HEK293 (cell line): ENCODE measurements at regions not wholly inside any gene's neighbourhood (a gene's known extent, or its start where the extent isn't known, plus 50 kb on each side); places are given as distances from the start of the nearest gene placed in this dataset.

ENCODE experiments used
- CTCF ChIA-PET: fragments of 350-600 bp; formaldehyde crosslinking; extraction: SDS; loops from one replicate; lab custom pipeline; 2021; ENCODE audit warnings: antibody characterized with exemption; lab: Yijun Ruan, JAX
- POLR2A ChIA-PET: fragments of 300-600 bp; formaldehyde crosslinking; extraction: SDS; loops from one replicate; lab custom pipeline; 2020; ENCODE audit warnings: antibody characterized with exemption, inconsistent platforms; lab: Yijun Ruan, JAX
- H3K27ac ChIP-seq: fragments of 200-500 bp; sonication (Bioruptor generic); 2 replicates; pipeline ENCODE4 v1.5.1; 2014; ENCODE audit warnings: low read depth, low read length, control low read depth, inconsistent platforms; ENCODE audit errors: extremely low read depth
- H3K36me3 ChIP-seq, 2 experiments: fragments of 200-500 bp in 1 of 2; sonication (Bioruptor generic) in 1 of 2; 1 replicate in 1 of 2; 2 replicates in 1 of 2; pipeline ENCODE4 v1.5.1; 2014 to 2017; ENCODE audit warnings: inconsistent platforms in 2 of 2, low read length in 2 of 2; ENCODE audit not compliant: control insufficient read depth in 2 of 2, insufficient read depth in 1 of 2
- H3K4me1 ChIP-seq: fragments of 200-500 bp; sonication (Bioruptor generic); 2 replicates; pipeline ENCODE4 v1.5.1; 2014; ENCODE audit warnings: mild to moderate bottlenecking, low read length, inconsistent platforms; ENCODE audit not compliant: control insufficient read depth, insufficient read depth
- H3K4me3 ChIP-seq: 2 replicates; pipeline ENCODE4 v1.5.1; 2011; ENCODE audit warnings: low read depth, mild to moderate bottlenecking, control low read depth, low read length, moderate library complexity
- H3K9me3 ChIP-seq: fragments of 200-500 bp; sonication (Bioruptor generic); 2 replicates; pipeline ENCODE4 v1.5.1; 2014; ENCODE audit warnings: low read depth, low read length, inconsistent platforms; ENCODE audit not compliant: control insufficient read depth, insufficient read depth
- AEBP2 ChIP-seq: fragments of 450-650 bp; formaldehyde crosslinking; IDR thresholded peaks from 2 replicates; pipeline ENCODE4 v1.5.1; 2016; ENCODE audit warnings: missing biosample characterization, missing genetic modification characterization, borderline replicate concordance
- GLIS2 ChIP-seq: fragments of 450-650 bp; formaldehyde crosslinking; IDR thresholded peaks from 2 replicates; pipeline ENCODE4 v1.5.1; 2016; ENCODE audit warnings: missing biosample characterization, missing genetic modification characterization
- KLF1 ChIP-seq: fragments of 450-650 bp; formaldehyde crosslinking; IDR thresholded peaks from 2 replicates; pipeline ENCODE4 v1.5.1; 2016; ENCODE audit warnings: missing biosample characterization, missing genetic modification characterization
- MZF1 ChIP-seq: fragments of 450-650 bp; formaldehyde crosslinking; IDR thresholded peaks from 2 replicates; pipeline ENCODE4 v1.5.1; 2017; ENCODE audit warnings: missing biosample characterization, missing genetic modification characterization, borderline replicate concordance
- RBAK ChIP-seq: fragments of 450-650 bp; formaldehyde crosslinking; IDR thresholded peaks from 2 replicates; pipeline ENCODE4 v1.5.1; 2016; ENCODE audit warnings: missing biosample characterization, missing genetic modification characterization
- REPIN1 ChIP-seq: fragments of 450-650 bp; formaldehyde crosslinking; IDR thresholded peaks from 2 replicates; pipeline ENCODE4 v1.5.1; 2017; ENCODE audit warnings: missing biosample characterization, missing genetic modification characterization, low read depth
- SCRT2 ChIP-seq: fragments of 450-650 bp; formaldehyde crosslinking; IDR thresholded peaks from 2 replicates; pipeline ENCODE4 v1.5.1; 2016; ENCODE audit warnings: missing biosample characterization, missing genetic modification characterization
- SETDB1 ChIP-seq: IDR thresholded peaks from one replicate; pipeline ENCODE4 v1.6.1; 2017; ENCODE audit warnings: mild to moderate bottlenecking, low read length, moderate library complexity, mixed read lengths; ENCODE audit not compliant: insufficient read length
- ZBTB1 ChIP-seq: fragments of 450-650 bp; formaldehyde crosslinking; IDR thresholded peaks from 2 replicates; pipeline ENCODE4 v1.5.1; 2016; ENCODE audit warnings: missing biosample characterization, missing genetic modification characterization
- ZBTB17 ChIP-seq: fragments of 450-650 bp; formaldehyde crosslinking; IDR thresholded peaks from 2 replicates; pipeline ENCODE4 v1.5.1; 2016; ENCODE audit warnings: missing biosample characterization, missing genetic modification characterization
- ZFHX2 ChIP-seq: fragments of 450-650 bp; formaldehyde crosslinking; conservative IDR thresholded peaks from 2 replicates; pipeline ENCODE4 v1.5.1; 2016; ENCODE audit warnings: missing biosample characterization, missing genetic modification characterization
- ZNF155 ChIP-seq: fragments of 450-650 bp; formaldehyde crosslinking; IDR thresholded peaks from 2 replicates; pipeline ENCODE4 v1.5.1; 2016; ENCODE audit warnings: missing biosample characterization, missing genetic modification characterization
- ZNF311 ChIP-seq: fragments of 450-650 bp; formaldehyde crosslinking; IDR thresholded peaks from 2 replicates; pipeline ENCODE4 v1.5.1; 2017; ENCODE audit warnings: missing biosample characterization, missing genetic modification characterization, borderline replicate concordance
- ZNF426 ChIP-seq: fragments of 450-650 bp; formaldehyde crosslinking; IDR thresholded peaks from 2 replicates; pipeline ENCODE4 v1.5.1; 2017; ENCODE audit warnings: missing biosample characterization, missing genetic modification characterization, mild to moderate bottlenecking, inconsistent platforms, moderate library complexity
- ZNF514 ChIP-seq: fragments of 450-650 bp; formaldehyde crosslinking; IDR thresholded peaks from 2 replicates; pipeline ENCODE4 v1.5.1; 2016; ENCODE audit warnings: missing biosample characterization, missing genetic modification characterization
- ZNF518A ChIP-seq: fragments of 450-650 bp; formaldehyde crosslinking; conservative IDR thresholded peaks from 2 replicates; pipeline ENCODE4 v1.5.1; 2016; ENCODE audit warnings: low read depth, missing biosample characterization, missing genetic modification characterization
- ZNF529 ChIP-seq: fragments of 450-650 bp; formaldehyde crosslinking; IDR thresholded peaks from 2 replicates; pipeline ENCODE4 v1.5.1; 2017; ENCODE audit warnings: missing genetic modification characterization, missing biosample characterization; ENCODE audit not compliant: insufficient replicate concordance
- ZNF571 ChIP-seq: fragments of 450-650 bp; formaldehyde crosslinking; IDR thresholded peaks from 2 replicates; pipeline ENCODE4 v1.5.0; 2017; ENCODE audit warnings: missing biosample characterization, missing genetic modification characterization
- ZNF585B ChIP-seq: fragments of 450-650 bp; formaldehyde crosslinking; IDR thresholded peaks from 2 replicates; pipeline ENCODE4 v1.5.1; 2016; ENCODE audit warnings: missing biosample characterization, missing genetic modification characterization
- ZNF596 ChIP-seq: fragments of 450-650 bp; IDR thresholded peaks from 2 replicates; pipeline ENCODE4 v1.5.0; 2018; ENCODE audit warnings: missing biosample characterization, mild to moderate bottlenecking, missing genetic modification characterization, moderate library complexity
- ZNF701 ChIP-seq: fragments of 450-650 bp; formaldehyde crosslinking; IDR thresholded peaks from 2 replicates; pipeline ENCODE4 v1.5.1; 2016; ENCODE audit warnings: missing biosample characterization, missing genetic modification characterization
- ZNF768 ChIP-seq: fragments of 450-650 bp; formaldehyde crosslinking; IDR thresholded peaks from 2 replicates; pipeline ENCODE4 v1.5.1; 2018; ENCODE audit warnings: missing biosample characterization, mild to moderate bottlenecking, missing genetic modification characterization
- ZNF837 ChIP-seq: fragments of 450-650 bp; formaldehyde crosslinking; IDR thresholded peaks from 2 replicates; pipeline ENCODE4 v1.5.1; 2016; ENCODE audit warnings: missing biosample characterization, missing genetic modification characterization
- TF ChIP-seq, protein P1 (sequence below): fragments of 450-650 bp; formaldehyde crosslinking; IDR thresholded peaks from 2 replicates; pipeline ENCODE4 v1.5.1; 2016; ENCODE audit warnings: missing biosample characterization, missing genetic modification characterization
- TF ChIP-seq, protein P2 (sequence below): fragments of 450-650 bp; formaldehyde crosslinking; IDR thresholded peaks from 2 replicates; pipeline ENCODE4 v1.5.1; 2016; ENCODE audit warnings: missing biosample characterization, missing genetic modification characterization

GRCh38 chr2:221808488-221808887 lies 236.4 kb upstream of the EPHA4 start (continued):
- TF ChIP-seq ZNF768 (tag by site-specific recombination): no peak

DNA sequence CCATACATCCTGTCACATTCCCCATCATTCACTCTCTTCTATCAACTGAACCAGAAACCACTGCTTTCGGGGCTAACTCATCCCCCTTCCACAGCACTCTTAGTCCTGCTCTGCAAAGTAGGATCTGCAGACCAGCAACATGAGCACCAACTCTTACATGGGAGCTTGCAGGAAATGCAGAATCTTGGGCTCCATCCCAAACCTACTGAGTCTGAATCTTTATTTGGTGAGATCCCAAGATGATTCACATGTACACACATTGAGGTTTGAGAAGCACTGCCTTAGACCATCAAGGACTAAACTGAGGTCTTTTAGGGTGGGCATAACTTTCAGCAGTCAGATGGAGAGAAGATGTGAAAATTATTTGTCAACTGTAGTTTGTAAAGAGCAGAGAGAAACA lies 235.6 kb upstream of the EPHA4 start:
- H3K4me3 ChIP-seq: no peak overlapping the region
- H3K4me1 ChIP-seq: no peaks in the 10 kb centered on the region
- CTCF ChIA-PET: interaction anchor here (0.6 kb wide), 1 partner anchor 97 kb away, joined by 3 read pairs; no protein-coding TSS in a partner anchor
- no peaks in the 10 kb centered on the region for H3K9me3 ChIP-seq
- POLR2A ChIA-PET: no interaction called here
- no peak overlapping the region for H3K27ac ChIP-seq
- TF ChIP-seq MZF1 (tag by site-specific recombination): no peak
- no peak for TF ChIP-seq ZNF529
- no peak for TF ChIP-seq ZNF311
- TF ChIP-seq REPIN1: no peak
- TF ChIP-seq ZNF596 (tag by site-specific recombination): no peak
- no peak for TF ChIP-seq AEBP2 (tag by site-specific recombination)
- no peak for TF ChIP-seq ZNF155
- no peak for TF ChIP-seq ZBTB17 (tag by site-specific recombination)
- TF ChIP-seq ZNF585B (tag by site-specific recombination): no peak
- TF ChIP-seq ZNF518A: no peak
- no peak for TF ChIP-seq ZNF571 (tag by site-specific recombination)
- no peak for TF ChIP-seq ZFHX2 (tag by site-specific recombination)
- TF ChIP-seq, all 188 proteins: peak for 0
- H3K36me3 ChIP-seq: no peaks in the 10 kb centered on the region

- H3K4me1 ChIP-seq: no peaks in the 10 kb centered on the region
- no peaks in the 10 kb centered on the region for H3K36me3 ChIP-seq
- POLR2A ChIA-PET: no interaction called here
- no peak overlapping the region for H3K4me3 ChIP-seq
- no peaks in the 10 kb centered on the region for H3K9me3 ChIP-seq
- H3K27ac ChIP-seq: no peak overlapping the region
- CTCF ChIA-PET: no interaction called here
- TF ChIP-seq AEBP2 (tag by site-specific recombination) (no peak), RBAK (no peak), SCRT2 (tag by site-specific recombination) (no peak), ZNF768 (tag by site-specific recombination) (no peak), SETDB1 (no peak), GLIS2 (tag by site-specific recombination) (no peak), ZNF701 (tag by site-specific recombination) (no peak), ZNF426 (no peak), ZBTB1 (tag by site-specific recombination) (no peak), ZNF837 (tag by site-specific recombination) (no peak), KLF1 (tag by site-specific recombination) (no peak), ZNF514 (tag by site-specific recombination) (no peak)
- TF ChIP-seq, protein P1, sequence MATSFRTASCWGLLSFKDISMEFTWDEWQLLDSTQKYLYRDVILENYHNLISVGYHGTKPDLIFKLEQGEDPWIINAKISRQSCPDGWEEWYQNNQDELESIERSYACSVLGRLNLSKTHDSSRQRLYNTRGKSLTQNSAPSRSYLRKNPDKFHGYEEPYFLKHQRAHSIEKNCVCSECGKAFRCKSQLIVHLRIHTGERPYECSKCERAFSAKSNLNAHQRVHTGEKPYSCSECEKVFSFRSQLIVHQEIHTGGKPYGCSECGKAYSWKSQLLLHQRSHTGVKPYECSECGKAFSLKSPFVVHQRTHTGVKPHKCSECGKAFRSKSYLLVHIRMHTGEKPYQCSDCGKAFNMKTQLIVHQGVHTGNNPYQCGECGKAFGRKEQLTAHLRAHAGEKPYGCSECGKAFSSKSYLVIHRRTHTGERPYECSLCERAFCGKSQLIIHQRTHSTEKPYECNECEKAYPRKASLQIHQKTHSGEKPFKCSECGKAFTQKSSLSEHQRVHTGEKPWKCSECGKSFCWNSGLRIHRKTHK (tag by site-specific recombination): no peak
- TF ChIP-seq, protein P2, sequence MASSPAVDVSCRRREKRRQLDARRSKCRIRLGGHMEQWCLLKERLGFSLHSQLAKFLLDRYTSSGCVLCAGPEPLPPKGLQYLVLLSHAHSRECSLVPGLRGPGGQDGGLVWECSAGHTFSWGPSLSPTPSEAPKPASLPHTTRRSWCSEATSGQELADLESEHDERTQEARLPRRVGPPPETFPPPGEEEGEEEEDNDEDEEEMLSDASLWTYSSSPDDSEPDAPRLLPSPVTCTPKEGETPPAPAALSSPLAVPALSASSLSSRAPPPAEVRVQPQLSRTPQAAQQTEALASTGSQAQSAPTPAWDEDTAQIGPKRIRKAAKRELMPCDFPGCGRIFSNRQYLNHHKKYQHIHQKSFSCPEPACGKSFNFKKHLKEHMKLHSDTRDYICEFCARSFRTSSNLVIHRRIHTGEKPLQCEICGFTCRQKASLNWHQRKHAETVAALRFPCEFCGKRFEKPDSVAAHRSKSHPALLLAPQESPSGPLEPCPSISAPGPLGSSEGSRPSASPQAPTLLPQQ (tag by site-specific recombination): no peak
Observed at GRCh38 chr2:221802089-221802488, 230.0 kb upstream of the EPHA4 start.
